CD4-positive, CD25-positive, alpha-beta regulatory T cell (primary cell): ENCODE measurements at regions not wholly inside any gene's neighbourhood (a gene's known extent, or its start where the extent isn't known, plus 50 kb on each side); places are given as distances from the start of the nearest gene placed in this dataset.

Experiments used
- ATAC-seq, 2 donors: fragments of 150-1000 bp; cut with Tn5 transposase; one replicate each; pipeline ENCODE4 v1.10.0; 2021; ENCODE audit warnings: low read depth in 2 of 2, moderate number of reproducible peaks in 2 of 2, moderate library complexity in 1 of 2
- DNase-seq, 3 donors: peaks; one replicate each; pipeline versions ENCODE4 v3.0.0 to v3.0.0-alpha.2; 2012 to 2022; ENCODE audit warnings: mixed read lengths in 1 of 3
- H3K27ac ChIP-seq: one replicate; pipeline ENCODE4 v1.7.0; 2013; ENCODE audit warnings: mild to moderate bottlenecking, low read length; ENCODE audit not compliant: insufficient read depth, poor library complexity, severe bottlenecking
- H3K27me3 ChIP-seq: one replicate; pipeline ENCODE4 v1.7.0; 2013; ENCODE audit warnings: low read length; ENCODE audit not compliant: control insufficient read depth, insufficient read depth
- H3K36me3 ChIP-seq: one replicate; pipeline ENCODE4 v1.7.0; 2013; ENCODE audit warnings: mild to moderate bottlenecking, low read length, moderate library complexity; ENCODE audit not compliant: control insufficient read depth, insufficient read depth
- H3K4me1 ChIP-seq: 2 replicates; pipeline ENCODE4 v1.7.0; 2013; ENCODE audit warnings: mild to moderate bottlenecking, low read length; ENCODE audit not compliant: insufficient read depth, control insufficient read depth, poor library complexity, severe bottlenecking
- H3K4me3 ChIP-seq: one replicate; pipeline ENCODE4 v1.7.0; 2013; ENCODE audit warnings: low read depth, mild to moderate bottlenecking, low read length, moderate library complexity
- H3K9me3 ChIP-seq, 2 experiments: 1 replicate in 1 of 2; 2 replicates in 1 of 2; pipeline ENCODE4 v1.7.0; 2013; ENCODE audit warnings: low read length in 2 of 2, mild to moderate bottlenecking in 1 of 2, moderate library complexity in 1 of 2; ENCODE audit not compliant: control insufficient read depth in 2 of 2
- H3K27ac Mint-ChIP-seq, 3 donors: one replicate each; pipeline ENCODE4 v1.8.0; 2020 to 2022; ENCODE audit warnings: mild to moderate bottlenecking in 3 of 3, mixed read lengths in 3 of 3, moderate library complexity in 2 of 3
- H3K27me3 Mint-ChIP-seq: one replicate; pipeline ENCODE4 v1.8.0; 2022; ENCODE audit warnings: mild to moderate bottlenecking, mixed read lengths
- H3K36me3 Mint-ChIP-seq: one replicate; pipeline ENCODE4 v1.8.0; 2020; ENCODE audit warnings: mixed read lengths
- H3K4me1 Mint-ChIP-seq, 4 donors: one replicate each; pipeline ENCODE4 v1.8.0; 2020 to 2022; ENCODE audit warnings: mixed read lengths in 4 of 4, mild to moderate bottlenecking in 1 of 4
- H3K4me3 Mint-ChIP-seq, 4 donors: one replicate each; pipeline ENCODE4 v1.8.0; 2020 to 2022; ENCODE audit warnings: mild to moderate bottlenecking in 4 of 4, mixed read lengths in 4 of 4, moderate library complexity in 3 of 4
- H3K9me3 Mint-ChIP-seq, 7 donors: one replicate each; pipeline ENCODE4 v1.8.0; 2020 to 2022; ENCODE audit warnings: mixed read lengths in 7 of 7, mild to moderate bottlenecking in 3 of 7, moderate library complexity in 2 of 7

- Histone ChIP-seq H3K27ac (peak overlapping the region; percentile 55), H3K4me1 (peaks cover 23% of the 10 kb centered on the region), H3K27me3 (no peaks in the 10 kb centered on the region), H3K36me3 (no peaks in the 10 kb centered on the region), H3K9me3 (no peaks in the 10 kb centered on the region), H3K4me3 (peak overlapping the region; percentile 61)
- H3K4me1 Mint-ChIP-seq: peaks cover 13 to 31% (median 23%) of the 10 kb centered on the region in 4 donors
- DNase-seq (peak in 1 of 3 donors; percentile 19), ATAC-seq (no peak)
- H3K9me3 Mint-ChIP-seq: peaks cover 0 to 2% (median 0%) of the 10 kb centered on the region in 7 donors
- H3K36me3 Mint-ChIP-seq: no peaks in the 10 kb centered on the region
- H3K27me3 Mint-ChIP-seq: no peaks in the 10 kb centered on the region
- H3K27ac Mint-ChIP-seq: peak overlapping the region; percentile 82 to 95 (median 90)
- peak overlapping the region; percentile 35 to 67 (median 56) for H3K4me3 Mint-ChIP-seq
These were observed 146.0 kb upstream of the PLEKHG7 start for GRCh38 chr12:92556637-92557421.

GRCh38 chr12:92556141-92556540 lies 146.6 kb upstream of the PLEKHG7 start:
- Histone ChIP-seq H3K4me1 (peaks cover 23% of the 10 kb centered on the region), H3K9me3 (no peaks in the 10 kb centered on the region), H3K27me3 (no peaks in the 10 kb centered on the region), H3K36me3 (no peaks in the 10 kb centered on the region), H3K27ac (peak overlapping the region; percentile 55), H3K4me3 (peak overlapping the region; percentile 61)
- DNase-seq: peak in 2 of 3 donors; percentile 42 to 75
- Mint-ChIP-seq H3K4me3 (peak overlapping the region; percentile 35 to 67 (median 52)), H3K36me3 (no peaks in the 10 kb centered on the region), H3K27ac (peak overlapping the region; percentile 82 to 95 (median 90)), H3K27me3 (no peaks in the 10 kb centered on the region), H3K9me3 (peaks cover 0 to 2% (median 0%) of the 10 kb centered on the region in 7 donors), H3K4me1 (peaks cover 13 to 28% (median 22%) of the 10 kb centered on the region in 4 donors)
- peak; percentile 41 to 58 for ATAC-seq

- H3K36me3 ChIP-seq: no peaks in the 10 kb centered on the region
- no peaks in the 10 kb centered on the region for H3K36me3 Mint-ChIP-seq
- H3K27me3 ChIP-seq: no peaks in the 10 kb centered on the region
- H3K9me3 ChIP-seq: no peaks in the 10 kb centered on the region
- peaks cover 23% of the 10 kb centered on the region for H3K4me1 ChIP-seq
- no peak overlapping the region for H3K4me3 Mint-ChIP-seq
- no peak overlapping the region for H3K4me3 ChIP-seq
- H3K27me3 Mint-ChIP-seq: no peaks in the 10 kb centered on the region
- ATAC-seq: no peak
- no peaks in the 10 kb centered on the region for H3K9me3 Mint-ChIP-seq
- H3K4me1 Mint-ChIP-seq: peaks cover 13 to 28% (median 22%) of the 10 kb centered on the region in 4 donors
- peak overlapping the region; percentile 2 to 90 (median 22) for H3K27ac Mint-ChIP-seq
- DNase-seq: no peak
- H3K27ac ChIP-seq: no peak overlapping the region
These were observed 148.4 kb upstream of the PLEKHG7 start for GRCh38 chr12:92554158-92555073.

- DNase-seq (no peak), ATAC-seq (no peak)
- H3K27me3 Mint-ChIP-seq: no peaks in the 10 kb centered on the region
- peaks cover 13 to 28% (median 22%) of the 10 kb centered on the region in 4 donors for H3K4me1 Mint-ChIP-seq
- Histone ChIP-seq H3K9me3 (no peaks in the 10 kb centered on the region), H3K4me1 (peaks cover 19% of the 10 kb centered on the region), H3K4me3 (no peak overlapping the region), H3K36me3 (no peaks in the 10 kb centered on the region), H3K27me3 (no peaks in the 10 kb centered on the region), H3K27ac (no peak overlapping the region)
- no peak overlapping the region for H3K4me3 Mint-ChIP-seq
- H3K9me3 Mint-ChIP-seq: peaks cover 0 to 3% (median 0%) of the 10 kb centered on the region in 7 donors
- no peaks in the 10 kb centered on the region for H3K36me3 Mint-ChIP-seq
- H3K27ac Mint-ChIP-seq: no peak overlapping the region
These were observed 149.4 kb upstream of the PLEKHG7 start for GRCh38 chr12:92553389-92553788.

GRCh38 chr12:92552412-92553108 lies 150.2 kb upstream of the PLEKHG7 start:
- DNase-seq (no peak), ATAC-seq (no peak)
- Mint-ChIP-seq H3K27me3 (no peaks in the 10 kb centered on the region), H3K9me3 (peaks cover 0 to 3% (median 0%) of the 10 kb centered on the region in 7 donors), H3K36me3 (no peaks in the 10 kb centered on the region), H3K4me1 (peaks cover 13 to 28% (median 22%) of the 10 kb centered on the region in 4 donors), H3K4me3 (no peak overlapping the region), H3K27ac (no peak overlapping the region)
- H3K4me1 ChIP-seq: peaks cover 18% of the 10 kb centered on the region
- H3K27me3 ChIP-seq: no peaks in the 10 kb centered on the region
- no peaks in the 10 kb centered on the region for H3K9me3 ChIP-seq
- H3K36me3 ChIP-seq: no peaks in the 10 kb centered on the region
- no peak overlapping the region for H3K4me3 ChIP-seq
- no peak overlapping the region for H3K27ac ChIP-seq

GRCh38 chr12:92551853-92552397 lies 150.9 kb upstream of the PLEKHG7 start:
- Histone ChIP-seq H3K4me3 (no peak overlapping the region), H3K27ac (no peak overlapping the region), H3K36me3 (no peaks in the 10 kb centered on the region), H3K27me3 (no peaks in the 10 kb centered on the region), H3K9me3 (no peaks in the 10 kb centered on the region), H3K4me1 (peaks cover 18% of the 10 kb centered on the region)
- Mint-ChIP-seq H3K27ac (no peak overlapping the region), H3K9me3 (peaks cover 0 to 3% (median 0%) of the 10 kb centered on the region in 7 donors), H3K4me3 (no peak overlapping the region), H3K36me3 (no peaks in the 10 kb centered on the region), H3K4me1 (peaks cover 8 to 23% (median 18%) of the 10 kb centered on the region in 4 donors), H3K27me3 (no peaks in the 10 kb centered on the region)
- ATAC-seq (no peak), DNase-seq (peak in 1 of 3 donors; percentile 54)

- Histone ChIP-seq H3K27me3 (no peaks in the 10 kb centered on the region), H3K4me1 (peaks cover 11% of the 10 kb centered on the region), H3K27ac (no peak overlapping the region), H3K36me3 (no peaks in the 10 kb centered on the region), H3K9me3 (no peaks in the 10 kb centered on the region), H3K4me3 (no peak overlapping the region)
- Mint-ChIP-seq H3K4me3 (no peak overlapping the region), H3K9me3 (peaks cover 0 to 3% (median 0%) of the 10 kb centered on the region in 7 donors), H3K36me3 (no peaks in the 10 kb centered on the region), H3K4me1 (peaks cover 3 to 16% (median 13%) of the 10 kb centered on the region in 4 donors), H3K27ac (no peak overlapping the region), H3K27me3 (no peaks in the 10 kb centered on the region)
- ATAC-seq (no peak), DNase-seq (no peak)
These were observed 151.6 kb upstream of the PLEKHG7 start for GRCh38 chr12:92551210-92551609.
